BE2C (cell line): ENCODE measurements at regions not wholly inside any gene's neighbourhood (a gene's known extent, or its start where the extent isn't known, plus 50 kb on each side); places are given as distances from the start of the nearest gene placed in this dataset.
A peak's percentile ranks its signal among the peaks of the same experiment; 100 is the strongest.
"Not testable (repeated sequence)": the region's sequence is repeated elsewhere in the genome, so short reads cannot be mapped to it uniquely, and the experiment has no call there.

Experiments
- DNase-seq: peaks from one replicate; pipeline ENCODE4 v3.0.0-alpha.2; 2020
- H3K27me3 ChIP-seq: fragments of 250-450 bp; sonication (Bioruptor Pico); 2 replicates; pipeline ENCODE4 v1.5.1; 2020; ENCODE audit warnings: mild to moderate bottlenecking
- H3K36me3 ChIP-seq: fragments of 250-450 bp; sonication (Bioruptor Pico); 2 replicates; pipeline ENCODE4 v1.5.1; 2020; ENCODE audit warnings: mild to moderate bottlenecking
- H3K4me1 ChIP-seq: fragments of 250-450 bp; sonication (Bioruptor Pico); 2 replicates; pipeline ENCODE4 v1.5.1; 2020
- H3K4me3 ChIP-seq: 2 replicates; pipeline ENCODE4 v1.5.1; 2011; ENCODE audit warnings: low read depth, low read length
- H3K9me3 ChIP-seq: fragments of 250-450 bp; sonication (Bioruptor Pico); 2 replicates; pipeline ENCODE4 v1.5.1; 2020
- CTCF ChIP-seq: IDR thresholded peaks from 2 replicates; pipeline ENCODE4 v1.5.1; 2012; ENCODE audit warnings: mild to moderate bottlenecking, low read depth, low read length

- Histone ChIP-seq H3K9me3 (no peaks in the 10 kb centered on the region), H3K4me3 (no peak overlapping the region), H3K36me3 (no peaks in the 10 kb centered on the region), H3K27me3 (no peaks in the 10 kb centered on the region), H3K4me1 (no peaks in the 10 kb centered on the region)
- DNase-seq, result no peak
- no peak for TF ChIP-seq CTCF
Observed at GRCh38 chr1:21378705-21379494, 61.0 kb upstream of the NBPF3 start.

- no peak overlapping the region for H3K4me3 ChIP-seq
- no peaks in the 10 kb centered on the region for H3K36me3 ChIP-seq
Observed at GRCh38 chr1:21372383-21372782, 67.6 kb upstream of the NBPF3 start.

GRCh38 chr1:21369905-21370304 is 70.0 kb upstream of the NBPF3 start:
- Histone ChIP-seq H3K4me1 (no peaks in the 10 kb centered on the region), H3K9me3 (no peaks in the 10 kb centered on the region), H3K36me3 (no peaks in the 10 kb centered on the region), H3K4me3 (no peak overlapping the region), H3K27me3 (no peaks in the 10 kb centered on the region)
- no peak for TF ChIP-seq CTCF
- no peak for DNase-seq

More at GRCh38 chr1:21372383-21372782, 67.6 kb upstream of the NBPF3 start:
- TF ChIP-seq CTCF, result no peak
- no peaks in the 10 kb centered on the region for H3K4me1 ChIP-seq
- no peak for DNase-seq
- no peaks in the 10 kb centered on the region for H3K9me3 ChIP-seq
- H3K27me3 ChIP-seq, result no peaks in the 10 kb centered on the region

GRCh38 chr1:21368515-21369289 is 71.2 kb upstream of the NBPF3 start:
- peak; percentile 76 for DNase-seq
- Histone ChIP-seq H3K4me3 (no peak overlapping the region), H3K9me3 (no peaks in the 10 kb centered on the region), H3K36me3 (no peaks in the 10 kb centered on the region), H3K27me3 (no peaks in the 10 kb centered on the region), H3K4me1 (no peaks in the 10 kb centered on the region)
- TF ChIP-seq CTCF, result peak; percentile 96

GRCh38 chr1:21367973-21368514 is 71.9 kb upstream of the NBPF3 start:
- not testable (repeated sequence) for H3K9me3 ChIP-seq, H3K4me1 ChIP-seq, H3K27me3 ChIP-seq, H3K36me3 ChIP-seq, DNase-seq, H3K4me3 ChIP-seq

GRCh38 chr1:21366288-21366687 is 73.6 kb upstream of the NBPF3 start:
- no peak for TF ChIP-seq CTCF
- H3K27me3 ChIP-seq, result no peaks in the 10 kb centered on the region
- no peaks in the 10 kb centered on the region for H3K36me3 ChIP-seq
- no peaks in the 10 kb centered on the region for H3K9me3 ChIP-seq
- no peak overlapping the region for H3K4me3 ChIP-seq
- no peak for DNase-seq
- H3K4me1 ChIP-seq, result no peaks in the 10 kb centered on the region
